D341Med (cell line): ENCODE measurements at regions not wholly inside any gene's neighbourhood (a gene's known extent, or its start where the extent isn't known, plus 50 kb on each side); places are given as distances from the start of the nearest gene placed in this dataset.

Experiments used
- DNase-seq: peaks from one replicate; pipeline ENCODE4 v3.0.0; 2012; ENCODE audit warnings: low spot score

- DNase-seq = no peak
Measured at GRCh38 chrX:106510713-106511403, 100.9 kb upstream of the RADX start.
